A673 (cell line): ENCODE measurements at regions not wholly inside any gene's neighbourhood (a gene's known extent, or its start where the extent isn't known, plus 50 kb on each side); places are given as distances from the start of the nearest gene placed in this dataset.

Experiments used
- BruUV-seq: library from RNA; stranded (reverse); fragments of 400-500 nt; replicated peaks from 2 replicates; lab custom pipeline; 2021; lab: Mats Ljungman, UMichigan
- CTCF ChIA-PET: fragments of 300-600 bp; sonication (Branson Sonifier 250); formaldehyde crosslinking; loops from one replicate; lab custom pipeline; 2022; ENCODE audit warnings: antibody characterized with exemption; lab: Charles Lee
- POLR2A ChIA-PET: fragments of 300-600 bp; sonication (Branson Sonifier 250); formaldehyde crosslinking; loops from one replicate; lab custom pipeline; 2022; ENCODE audit warnings: antibody characterized with exemption; ENCODE audit not compliant: low non-redundant PET; lab: Charles Lee
- DNase-seq: peaks from one replicate; pipeline ENCODE4 v3.0.0-alpha.2; 2015; ENCODE audit warnings: low spot score
- H3K27ac ChIP-seq: fragments of 200-600 bp; sonication (generic); 2 replicates; pipeline ENCODE4 v1.5.1; 2016; ENCODE audit warnings: mixed run types, low read depth, mild to moderate bottlenecking, mixed read lengths, antibody characterized with exemption, low read length; ENCODE audit not compliant: poor library complexity, severe bottlenecking
- H3K27me3 ChIP-seq: fragments of 200-600 bp; sonication (generic); replicated peaks from 2 replicates; pipeline ENCODE4 v1.6.1; 2017; ENCODE audit warnings: mixed run types, low read depth, mild to moderate bottlenecking, mixed read lengths, antibody characterized with exemption, low read length; ENCODE audit not compliant: insufficient read depth, poor library complexity
- H3K36me3 ChIP-seq: fragments of 200-600 bp; sonication (generic); 2 replicates; pipeline ENCODE4 v1.6.1; 2016; ENCODE audit warnings: mixed run types, mild to moderate bottlenecking, mixed read lengths, antibody characterized with exemption, low read length; ENCODE audit not compliant: insufficient read depth, poor library complexity, severe bottlenecking
- H3K4me1 ChIP-seq: fragments of 200-600 bp; sonication (generic); 2 replicates; pipeline ENCODE4 v1.6.1; 2017; ENCODE audit warnings: mixed run types, mild to moderate bottlenecking, mixed read lengths, antibody characterized with exemption, low read length; ENCODE audit not compliant: insufficient read depth, poor library complexity, severe bottlenecking
- H3K4me3 ChIP-seq: fragments of 200-600 bp; sonication (generic); 2 replicates; pipeline ENCODE4 v1.5.1; 2016; ENCODE audit warnings: low read depth, mixed run types, mild to moderate bottlenecking, mixed read lengths, low read length; ENCODE audit not compliant: poor library complexity, severe bottlenecking
- H3K9me3 ChIP-seq: fragments of 200-600 bp; sonication (generic); 2 replicates; pipeline ENCODE4 v1.6.1; 2016; ENCODE audit warnings: mixed run types, low read depth, mild to moderate bottlenecking, mixed read lengths, antibody characterized with exemption, low read length; ENCODE audit not compliant: poor library complexity, severe bottlenecking
- EZH2 ChIP-seq: fragments of 200-600 bp; sonication (generic); IDR thresholded peaks from 2 replicates; pipeline ENCODE4 v1.6.1; 2017; ENCODE audit warnings: borderline replicate concordance, low read depth, mild to moderate bottlenecking, mixed read lengths, antibody characterized with exemption, low read length; ENCODE audit not compliant: poor library complexity, severe bottlenecking
- intact Hi-C: fragments of 100-400 bp; cut with micrococcal nuclease; formaldehyde crosslinking; loops from one replicate; pipeline ENCODE4 v1.10.0; 2022; ENCODE audit not compliant: unreplicated experiment
- TF ChIP-seq, protein P1 (sequence below): fragments of 300-800, 200-600 bp; sonication (generic); conservative IDR thresholded peaks from 2 replicates; pipeline ENCODE4 v1.5.1; 2017; ENCODE audit warnings: low read depth, mild to moderate bottlenecking, antibody characterized with exemption, low read length, moderate library complexity, mixed read lengths

DNA sequence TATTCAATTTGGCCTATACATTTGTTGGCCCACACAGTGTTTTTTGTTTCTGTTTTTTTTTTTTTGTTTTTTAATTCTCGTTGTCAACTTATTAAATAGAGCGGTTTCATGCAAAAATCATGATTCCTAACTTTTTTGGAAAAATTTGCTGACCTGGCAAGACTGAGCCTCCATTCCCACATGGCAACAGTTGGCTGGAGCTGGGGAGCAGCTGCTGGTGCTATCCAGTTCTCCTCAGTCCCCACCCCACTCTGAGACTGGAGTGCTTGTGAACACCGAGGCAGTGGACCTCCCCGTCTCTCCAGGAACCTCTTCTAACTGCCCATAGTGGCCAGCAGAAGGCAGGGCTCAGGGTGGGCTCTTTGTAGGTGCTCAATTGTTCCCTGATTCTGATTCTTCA, 95.7 kb upstream of the OTUD4 start:
- ChIA-PET POLR2A (no interaction called here), CTCF (no interaction called here)
- TF ChIP-seq, protein P1, sequence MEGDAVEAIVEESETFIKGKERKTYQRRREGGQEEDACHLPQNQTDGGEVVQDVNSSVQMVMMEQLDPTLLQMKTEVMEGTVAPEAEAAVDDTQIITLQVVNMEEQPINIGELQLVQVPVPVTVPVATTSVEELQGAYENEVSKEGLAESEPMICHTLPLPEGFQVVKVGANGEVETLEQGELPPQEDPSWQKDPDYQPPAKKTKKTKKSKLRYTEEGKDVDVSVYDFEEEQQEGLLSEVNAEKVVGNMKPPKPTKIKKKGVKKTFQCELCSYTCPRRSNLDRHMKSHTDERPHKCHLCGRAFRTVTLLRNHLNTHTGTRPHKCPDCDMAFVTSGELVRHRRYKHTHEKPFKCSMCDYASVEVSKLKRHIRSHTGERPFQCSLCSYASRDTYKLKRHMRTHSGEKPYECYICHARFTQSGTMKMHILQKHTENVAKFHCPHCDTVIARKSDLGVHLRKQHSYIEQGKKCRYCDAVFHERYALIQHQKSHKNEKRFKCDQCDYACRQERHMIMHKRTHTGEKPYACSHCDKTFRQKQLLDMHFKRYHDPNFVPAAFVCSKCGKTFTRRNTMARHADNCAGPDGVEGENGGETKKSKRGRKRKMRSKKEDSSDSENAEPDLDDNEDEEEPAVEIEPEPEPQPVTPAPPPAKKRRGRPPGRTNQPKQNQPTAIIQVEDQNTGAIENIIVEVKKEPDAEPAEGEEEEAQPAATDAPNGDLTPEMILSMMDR, result no peak
- Histone ChIP-seq H3K4me1 (peaks cover 14% of the 10 kb centered on the region), H3K27me3 (no peaks in the 10 kb centered on the region), H3K27ac (no peak overlapping the region), H3K4me3 (no peak overlapping the region), H3K9me3 (no peaks in the 10 kb centered on the region), H3K36me3 (no peaks in the 10 kb centered on the region)
- DNase-seq, result no peak
- intact Hi-C loops, result no loop called here
- no TSS peak for BruUV-seq

DNA sequence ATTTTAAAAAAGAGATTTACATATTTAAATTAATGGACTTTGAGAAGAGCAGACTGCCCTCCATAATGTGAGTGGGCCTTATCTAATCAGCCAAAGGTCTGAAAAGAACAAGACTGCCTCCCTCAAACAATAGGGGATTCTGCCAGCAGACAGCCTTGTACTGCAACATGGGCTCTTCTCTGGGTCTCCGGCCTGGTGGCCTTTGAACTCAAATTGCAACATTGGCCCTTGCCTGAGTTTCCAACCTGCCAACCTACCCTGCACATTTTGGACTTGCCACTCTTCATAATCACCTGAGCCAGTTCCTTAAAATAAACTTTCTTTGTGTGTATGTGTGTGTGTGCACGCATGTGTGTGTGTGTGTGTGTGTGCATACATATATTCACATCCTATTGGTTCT, 90.8 kb upstream of the OTUD4 start:
- no TSS peak for BruUV-seq
- intact Hi-C loops, result no loop called here
- CTCF ChIA-PET, result no interaction called here
- Histone ChIP-seq H3K27me3 (no peaks in the 10 kb centered on the region), H3K36me3 (no peaks in the 10 kb centered on the region), H3K27ac (no peak overlapping the region), H3K4me3 (no peak overlapping the region), H3K4me1 (no peaks in the 10 kb centered on the region), H3K9me3 (no peaks in the 10 kb centered on the region)
- POLR2A ChIA-PET, result no interaction called here
- no peak for DNase-seq
- TF ChIP-seq EZH2, result no peak
- TF ChIP-seq, protein P1, result no peak

DNA sequence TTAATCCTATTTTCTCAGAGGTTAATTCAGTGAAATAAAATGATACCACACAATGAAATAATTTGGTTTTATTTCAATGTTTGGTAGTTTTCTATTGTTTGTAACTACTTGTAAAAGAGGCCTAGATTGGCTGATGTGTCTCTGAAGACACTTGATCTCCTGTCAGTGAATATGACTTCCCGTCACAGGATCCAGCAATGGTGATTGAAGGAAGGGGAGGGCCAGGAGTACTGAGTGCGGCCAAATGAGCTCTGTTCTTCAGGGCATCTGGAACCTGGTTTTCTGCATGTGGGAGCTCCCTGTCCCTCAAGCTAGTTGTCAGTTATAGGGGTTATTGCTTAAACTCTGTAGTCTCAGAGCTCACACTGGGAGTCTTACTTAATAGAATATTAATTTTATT, 86.5 kb upstream of the OTUD4 start:
- BruUV-seq, result no TSS peak

More for the DNA sequence above, 86.5 kb upstream of the OTUD4 start:
- TF ChIP-seq, protein P1, result no peak
- no peak for TF ChIP-seq EZH2
- Histone ChIP-seq H3K4me3 (no peak overlapping the region), H3K27me3 (no peaks in the 10 kb centered on the region), H3K27ac (no peak overlapping the region), H3K4me1 (no peaks in the 10 kb centered on the region), H3K36me3 (no peaks in the 10 kb centered on the region), H3K9me3 (no peaks in the 10 kb centered on the region)
- ChIA-PET POLR2A (no interaction called here), CTCF (no interaction called here)
- no peak for DNase-seq
- intact Hi-C loops, result no loop called here
